Prostate gland (tissue), 2 donors: ENCODE measurements at regions not wholly inside any gene's neighbourhood (a gene's known extent, or its start where the extent isn't known, plus 50 kb on each side); places are given as distances from the start of the nearest gene placed in this dataset.

Experiments used
- DNase-seq: peaks from one replicate; pipeline ENCODE4 v3.0.0-alpha.2; 2019; ENCODE audit warnings: low spot score
- H3K27ac ChIP-seq, 2 donors: fragments of 200-600 bp; sonication (generic); 2 replicates each; pipeline ENCODE4 v1.5.1; 2017 to 2019
- H3K27me3 ChIP-seq: fragments of 200-600 bp; sonication (generic); replicated peaks from 2 replicates; pipeline ENCODE4 v1.5.1; 2019; ENCODE audit not compliant: insufficient read depth
- H3K36me3 ChIP-seq, 2 donors: fragments of 200-600 bp; sonication (generic); 1 replicate in 1 of 2; 2 replicates in 1 of 2; pipeline versions ENCODE4 v1.5.1 to v1.8.1; 2017 to 2019
- H3K4me1 ChIP-seq: fragments of 200-600 bp; sonication (generic); replicated peaks from 2 replicates; pipeline ENCODE4 v1.5.1; 2019
- H3K4me3 ChIP-seq, 2 donors: fragments of 200-600 bp; sonication (generic); 2 replicates each; pipeline ENCODE4 v1.5.1; 2017 to 2019
- H3K9me3 ChIP-seq: fragments of 200-600 bp; sonication (generic); 2 replicates; pipeline ENCODE4 v1.5.1; 2017
- POLR2A ChIP-seq: fragments of 450-650 bp; IDR thresholded peaks from one replicate; pipeline ENCODE4 v1.6.1; 2016; ENCODE audit warnings: antibody characterized with exemption, mild to moderate bottlenecking
- POLR2AphosphoS5 ChIP-seq: sonication (generic); formaldehyde crosslinking; IDR thresholded peaks from one replicate; pipeline ENCODE4 v1.6.1; 2017; ENCODE audit warnings: antibody characterized with exemption
- WGBS: methylation state at CpG from one replicate; pipeline ENCODE4 v1.1.5; 2018; 5-methylcytosine and 5-hydroxymethylcytosine counted together
- intact Hi-C: fragments of 100-400 bp; cut with DNase I; formaldehyde crosslinking; loops from one replicate; pipeline ENCODE4 v1.14.2; 2022
- TF ChIP-seq, protein P1 (sequence below), 4 experiments: fragments of 200-600 bp in 2 of 4; fragments of 450-650 bp in 2 of 4; sonication (generic) in 2 of 4; IDR thresholded peaks; 1 replicate in 3 of 4; 2 replicates in 1 of 4; pipeline ENCODE4 v1.5.1; 2016 to 2019; ENCODE audit warnings: antibody characterized with exemption in 4 of 4, mild to moderate bottlenecking in 2 of 4, moderate library complexity in 2 of 4

DNA sequence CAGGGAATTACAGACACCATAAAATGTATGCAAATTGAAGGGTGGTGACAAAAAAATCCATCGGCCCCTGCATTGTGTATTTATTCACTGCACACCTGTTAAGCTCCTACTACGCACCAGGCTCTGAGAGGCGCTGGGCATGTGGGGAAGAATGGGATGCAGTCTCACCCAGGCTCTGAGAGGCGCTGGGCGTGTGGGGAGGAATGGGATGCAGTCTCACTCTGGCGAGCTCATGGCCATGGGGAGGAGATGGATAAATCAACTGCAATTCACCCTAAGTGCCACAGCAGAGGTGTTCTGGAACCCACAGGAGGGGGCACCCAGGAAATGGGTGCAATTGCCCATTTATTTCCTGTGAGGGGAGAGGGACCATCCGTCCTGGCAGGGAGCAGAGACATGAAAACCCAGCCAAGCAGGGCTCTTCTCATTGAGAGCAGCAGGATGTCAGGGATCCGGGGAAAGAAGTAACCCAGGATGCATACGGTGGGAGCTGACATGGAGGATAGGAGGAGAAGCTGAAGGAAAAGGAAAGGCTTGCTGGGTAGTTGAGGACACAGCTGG is 798.7 kb downstream of the TBC1D22A start:
- H3K27me3 ChIP-seq: peaks cover 1% of the 10 kb centered on the region
- intact Hi-C loops: no loop called here
- H3K4me1 ChIP-seq: no peaks in the 10 kb centered on the region
- no peaks in the 10 kb centered on the region for H3K36me3 ChIP-seq
- no peak overlapping the region for H3K27ac ChIP-seq
- no peak for TF ChIP-seq POLR2AphosphoS5
- TF ChIP-seq, protein P1, sequence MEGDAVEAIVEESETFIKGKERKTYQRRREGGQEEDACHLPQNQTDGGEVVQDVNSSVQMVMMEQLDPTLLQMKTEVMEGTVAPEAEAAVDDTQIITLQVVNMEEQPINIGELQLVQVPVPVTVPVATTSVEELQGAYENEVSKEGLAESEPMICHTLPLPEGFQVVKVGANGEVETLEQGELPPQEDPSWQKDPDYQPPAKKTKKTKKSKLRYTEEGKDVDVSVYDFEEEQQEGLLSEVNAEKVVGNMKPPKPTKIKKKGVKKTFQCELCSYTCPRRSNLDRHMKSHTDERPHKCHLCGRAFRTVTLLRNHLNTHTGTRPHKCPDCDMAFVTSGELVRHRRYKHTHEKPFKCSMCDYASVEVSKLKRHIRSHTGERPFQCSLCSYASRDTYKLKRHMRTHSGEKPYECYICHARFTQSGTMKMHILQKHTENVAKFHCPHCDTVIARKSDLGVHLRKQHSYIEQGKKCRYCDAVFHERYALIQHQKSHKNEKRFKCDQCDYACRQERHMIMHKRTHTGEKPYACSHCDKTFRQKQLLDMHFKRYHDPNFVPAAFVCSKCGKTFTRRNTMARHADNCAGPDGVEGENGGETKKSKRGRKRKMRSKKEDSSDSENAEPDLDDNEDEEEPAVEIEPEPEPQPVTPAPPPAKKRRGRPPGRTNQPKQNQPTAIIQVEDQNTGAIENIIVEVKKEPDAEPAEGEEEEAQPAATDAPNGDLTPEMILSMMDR (IDR thresholded peaks at IDR 0.05): no peak
- TF ChIP-seq POLR2A: no peak
- H3K4me3 ChIP-seq: no peak overlapping the region
- no peak for DNase-seq
- WGBS: 88% methylated on average over 9 of the region's 9 CpGs
- H3K9me3 ChIP-seq: no peaks in the 10 kb centered on the region

DNA sequence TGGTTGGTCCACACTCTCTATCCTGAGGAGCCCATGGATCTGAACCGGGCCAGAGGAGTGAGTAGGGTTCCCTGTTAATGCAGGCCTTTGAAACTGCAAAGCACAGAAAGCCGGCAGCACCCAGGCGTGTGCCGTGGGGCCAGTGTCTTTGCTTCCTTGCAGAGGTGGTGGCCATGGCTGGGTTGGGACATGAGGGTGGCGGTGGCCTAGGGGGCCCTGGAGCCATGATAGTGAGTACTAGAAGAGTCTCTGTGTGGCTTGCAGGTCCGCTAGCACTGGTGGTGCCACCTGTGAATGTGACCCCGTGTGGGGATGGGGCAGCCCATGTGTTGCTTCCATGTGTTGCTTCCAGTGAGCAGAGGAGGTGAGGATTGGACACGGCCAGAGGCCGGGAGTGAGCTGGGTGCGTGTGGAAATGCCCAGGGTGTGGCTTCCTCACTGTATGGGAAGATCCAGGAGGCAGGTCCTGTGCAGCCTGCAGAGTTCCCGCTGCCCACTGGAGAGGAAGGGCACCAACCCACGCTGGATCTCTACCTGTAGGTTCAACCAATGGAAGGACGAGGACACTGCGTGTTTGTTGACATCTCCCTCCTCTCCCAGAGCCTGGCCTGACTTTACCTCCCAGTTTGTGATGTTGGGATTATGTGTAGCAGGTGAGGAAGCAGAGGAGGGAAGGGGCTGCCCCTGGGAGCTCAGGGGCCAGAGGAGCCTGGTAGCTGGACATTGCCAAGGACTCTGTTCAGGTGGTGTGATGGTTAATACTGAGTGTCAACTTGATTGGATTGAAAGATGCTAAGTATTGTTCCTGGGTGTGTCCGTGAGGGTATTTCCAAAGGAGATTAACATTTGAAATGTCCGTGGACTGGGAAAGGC is 796.6 kb downstream of the TBC1D22A start:
- Histone ChIP-seq H3K9me3 (no peaks in the 10 kb centered on the region), H3K27ac (no peak overlapping the region), H3K36me3 (no peaks in the 10 kb centered on the region), H3K4me3 (no peak overlapping the region), H3K27me3 (peaks cover 1% of the 10 kb centered on the region), H3K4me1 (no peaks in the 10 kb centered on the region)
- no peak for DNase-seq
- intact Hi-C loops: no loop called here
- 93% methylated on average over 15 of the region's 16 CpGs for WGBS
- TF ChIP-seq, protein P1 (IDR thresholded peaks at IDR 0.05): no peak
- TF ChIP-seq POLR2A (no peak), POLR2AphosphoS5 (no peak)

DNA sequence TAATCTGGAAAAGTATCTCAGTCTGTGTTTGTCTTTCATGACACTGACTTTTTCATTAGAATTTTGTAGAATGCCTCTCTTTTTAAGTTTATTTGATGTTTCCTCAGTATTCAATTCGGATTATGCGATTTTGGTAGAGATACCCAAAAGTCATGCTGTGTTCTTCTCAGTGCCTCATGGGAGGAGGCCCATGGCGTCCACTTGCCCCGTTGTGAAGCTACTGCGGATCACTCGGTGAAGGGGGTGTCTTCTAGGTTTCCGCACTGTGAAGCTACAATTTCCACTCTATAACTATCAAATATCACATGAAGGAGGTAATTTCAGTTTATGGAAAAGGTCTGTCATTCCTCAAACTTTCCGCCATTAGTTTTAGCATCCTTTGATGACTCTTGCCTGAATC is 794.0 kb downstream of the TBC1D22A start:
- 59% methylated on average over 8 of the region's 8 CpGs for WGBS
- TF ChIP-seq POLR2A (no peak), POLR2AphosphoS5 (no peak)
- TF ChIP-seq, protein P1 (IDR thresholded peaks at IDR 0.05): no peak
- no peak overlapping the region for H3K4me3 ChIP-seq
- no peaks in the 10 kb centered on the region for H3K4me1 ChIP-seq
- no peaks in the 10 kb centered on the region for H3K27me3 ChIP-seq
- intact Hi-C loops: no loop called here
- H3K36me3 ChIP-seq: no peaks in the 10 kb centered on the region
- no peaks in the 10 kb centered on the region for H3K9me3 ChIP-seq
- DNase-seq: no peak
- H3K27ac ChIP-seq: no peak overlapping the region

DNA sequence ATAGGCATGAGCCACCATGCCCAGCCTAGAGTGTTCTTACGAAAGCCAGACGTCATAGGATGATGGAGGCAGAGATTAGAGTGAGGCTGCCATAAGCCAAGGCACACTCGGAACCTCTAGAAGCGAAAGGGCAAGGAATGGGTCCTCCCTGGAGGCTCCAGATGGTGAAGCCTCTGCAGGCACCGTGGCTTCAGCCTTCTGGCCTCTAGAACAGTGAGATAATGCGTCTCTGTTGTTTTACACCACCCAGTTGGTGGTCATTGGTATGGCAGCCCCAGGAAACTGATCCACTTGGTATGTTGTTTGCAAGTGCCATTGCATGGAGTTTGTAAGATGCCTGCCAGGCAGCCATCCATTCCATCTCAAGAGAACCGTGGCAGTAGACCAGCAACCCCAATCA is 791.0 kb downstream of the TBC1D22A start:
- Histone ChIP-seq H3K27ac (no peak overlapping the region), H3K4me1 (no peaks in the 10 kb centered on the region), H3K27me3 (no peaks in the 10 kb centered on the region), H3K36me3 (no peaks in the 10 kb centered on the region), H3K4me3 (no peak overlapping the region), H3K9me3 (no peaks in the 10 kb centered on the region)
- TF ChIP-seq, protein P1 (IDR thresholded peaks at IDR 0.05): no peak
- TF ChIP-seq POLR2AphosphoS5 (no peak), POLR2A (no peak)
- no peak for DNase-seq
- WGBS: 93% methylated on average over 7 of the region's 7 CpGs
- intact Hi-C loops: no loop called here
